GM21447 (cell line): ENCODE measurements at regions not wholly inside any gene's neighbourhood (a gene's known extent, or its start where the extent isn't known, plus 50 kb on each side); places are given as distances from the start of the nearest gene placed in this dataset.
"Not testable (repeated sequence)": the region's sequence is repeated elsewhere in the genome, so short reads cannot be mapped to it uniquely, and the experiment has no call there.

ENCODE experiments used
- ATAC-seq: cut with Tn5 transposase; IDR thresholded peaks from one replicate; pipeline ENCODE4 v1.9.1; 2021; ENCODE audit not compliant: unreplicated experiment

DNA sequence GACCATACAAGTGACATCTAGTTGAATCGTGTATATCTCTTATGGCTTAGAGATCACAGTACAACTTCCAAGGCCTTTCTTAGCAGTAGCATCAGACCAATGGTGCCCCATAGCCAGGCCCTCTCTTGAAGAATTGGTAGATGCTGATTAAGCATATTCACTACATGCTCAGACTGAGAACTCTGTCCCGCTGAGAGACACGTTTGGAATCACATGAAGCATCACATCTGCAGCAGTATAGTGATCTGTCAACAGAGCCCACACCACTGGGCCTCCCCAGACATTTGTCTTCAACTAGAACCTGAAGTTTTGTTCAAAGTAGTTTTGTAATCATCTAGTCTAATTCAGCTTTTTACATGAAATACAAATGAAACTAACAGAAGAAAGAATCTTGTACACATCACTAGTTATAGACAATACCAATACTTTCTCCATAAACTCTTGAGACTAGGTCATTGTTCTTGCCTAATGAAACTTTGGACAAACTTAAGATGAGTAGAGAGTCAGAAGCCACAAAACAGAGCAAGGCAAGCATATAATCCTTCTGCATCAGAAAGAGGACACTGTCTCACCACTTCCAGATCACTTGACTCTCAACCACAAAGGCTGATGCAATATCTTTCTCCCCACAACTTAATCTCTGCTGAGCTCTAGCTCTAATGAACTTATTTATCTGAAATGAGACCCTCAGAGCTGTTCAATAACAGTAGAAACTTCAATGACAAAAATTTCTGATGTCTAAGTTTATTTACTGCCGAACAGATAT is 182.7 kb downstream of the TBX18 start:
- ATAC-seq, result no peak

DNA sequence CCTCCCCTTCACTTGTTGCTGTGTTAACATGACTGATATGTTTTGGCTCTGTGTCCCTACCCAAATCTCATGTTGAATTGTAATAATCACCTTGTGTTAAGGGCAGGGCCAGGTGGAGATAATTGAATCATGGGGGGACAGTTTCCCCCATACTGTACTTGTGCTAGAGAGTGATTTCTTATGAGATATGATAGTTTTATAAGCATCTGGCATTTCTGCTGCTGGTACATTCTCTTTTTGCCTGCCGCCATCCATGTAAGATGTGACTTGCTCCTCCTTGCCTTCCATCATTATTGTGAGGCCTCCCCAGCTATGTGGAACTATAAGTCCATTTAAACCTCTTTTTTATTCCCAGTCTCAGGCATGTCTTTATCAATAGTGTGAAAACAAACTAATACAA is 185.0 kb downstream of the TBX18 start:
- ATAC-seq, result no peak

DNA sequence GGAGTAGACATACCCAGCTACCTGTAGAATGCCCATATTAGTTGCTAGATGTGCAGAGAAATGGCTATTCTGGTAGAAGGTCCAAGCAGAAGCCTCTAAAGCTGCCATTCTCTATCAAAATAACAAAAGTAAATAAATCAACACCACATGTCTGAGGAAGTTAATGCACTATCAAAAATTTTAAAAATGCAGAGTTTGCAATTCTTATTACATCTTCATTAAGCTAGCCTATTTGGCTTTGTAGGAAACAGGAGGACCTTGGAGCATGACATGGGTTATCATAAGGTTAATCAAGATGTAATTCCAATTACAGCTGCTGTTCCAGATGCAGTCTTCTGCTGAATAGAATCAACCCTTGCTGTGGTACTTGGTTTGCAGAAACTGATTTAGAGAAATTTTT is 188.4 kb downstream of the TBX18 start:
- ATAC-seq, result no peak

DNA sequence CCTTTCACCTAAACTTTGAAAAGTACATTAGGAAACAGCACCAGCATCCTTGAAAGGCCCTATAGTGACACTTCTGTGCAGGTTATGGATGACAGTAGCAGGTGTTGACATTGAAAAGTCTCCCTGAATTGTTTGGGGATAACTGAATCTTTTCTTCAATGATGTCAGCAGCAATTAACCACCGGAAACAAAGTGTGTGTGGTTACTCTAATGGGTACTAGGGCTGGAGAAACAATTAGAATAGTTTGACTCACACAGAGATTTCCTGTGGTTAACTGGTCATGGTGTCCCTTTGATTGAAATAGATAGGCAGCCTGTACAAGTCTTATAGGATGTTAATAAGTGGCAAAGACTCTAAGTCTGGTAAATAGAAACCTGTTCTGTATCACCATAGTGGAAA is 189.1 kb downstream of the TBX18 start:
- peak; percentile 98 for ATAC-seq

DNA sequence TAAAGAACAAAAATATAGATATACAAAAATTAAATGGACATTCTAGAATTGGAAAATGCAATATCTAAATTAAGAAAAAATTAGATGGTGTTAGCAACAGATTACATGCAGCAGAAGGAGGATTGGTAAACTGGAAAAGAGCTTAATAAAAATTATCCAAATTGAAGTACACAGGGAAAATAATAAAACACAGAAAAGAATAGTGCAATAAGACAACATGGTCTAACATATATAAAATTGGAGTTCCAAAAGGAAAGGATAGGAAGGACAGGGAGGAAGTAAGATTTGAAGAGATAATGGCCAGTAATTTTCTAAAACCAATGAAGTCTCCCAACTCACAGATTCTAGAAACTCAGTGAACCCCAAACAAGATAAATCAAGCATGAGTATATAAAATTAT is 194.5 kb downstream of the TBX18 start:
- ATAC-seq, result no peak

DNA sequence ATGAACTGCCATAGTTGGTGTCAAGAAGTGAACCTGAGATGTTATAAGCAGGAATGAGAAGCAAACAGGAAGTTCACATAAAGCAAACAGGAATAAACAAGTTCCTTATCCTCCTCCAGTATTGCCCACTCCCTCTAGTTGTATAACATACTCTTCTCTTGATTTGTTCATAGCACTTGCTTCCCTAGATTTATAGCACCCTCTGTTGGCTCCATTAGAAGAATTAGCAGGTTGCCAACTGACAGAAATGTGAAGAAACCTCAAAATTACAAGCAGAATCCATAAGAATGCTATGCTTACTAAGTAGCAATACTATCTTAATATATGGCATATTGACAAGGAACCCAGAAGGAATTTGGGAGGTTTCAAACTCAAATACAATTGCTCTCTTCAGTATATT is 195.4 kb downstream of the TBX18 start:
- no peak for ATAC-seq

DNA sequence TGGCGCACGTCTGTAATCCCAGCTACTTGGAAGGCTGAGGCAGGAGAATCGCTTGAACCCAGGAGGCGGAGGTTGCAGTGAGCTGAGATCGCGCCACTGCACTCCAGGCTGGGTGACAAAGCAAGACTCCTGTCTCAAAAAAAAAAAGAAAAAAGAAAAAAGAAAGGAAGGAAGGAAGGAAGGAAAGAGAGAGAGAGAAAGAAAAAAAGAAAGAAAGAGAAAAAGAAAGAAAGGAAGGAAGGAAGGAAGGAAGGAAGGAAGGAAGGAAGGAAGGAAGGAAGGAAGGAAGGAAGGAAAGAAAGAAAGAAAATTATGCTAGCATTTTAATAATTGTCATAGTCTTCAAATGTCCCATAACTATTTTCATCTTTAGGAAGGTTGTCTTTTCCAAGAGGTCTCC is 198.7 kb downstream of the TBX18 start:
- not testable (repeated sequence) for ATAC-seq

DNA sequence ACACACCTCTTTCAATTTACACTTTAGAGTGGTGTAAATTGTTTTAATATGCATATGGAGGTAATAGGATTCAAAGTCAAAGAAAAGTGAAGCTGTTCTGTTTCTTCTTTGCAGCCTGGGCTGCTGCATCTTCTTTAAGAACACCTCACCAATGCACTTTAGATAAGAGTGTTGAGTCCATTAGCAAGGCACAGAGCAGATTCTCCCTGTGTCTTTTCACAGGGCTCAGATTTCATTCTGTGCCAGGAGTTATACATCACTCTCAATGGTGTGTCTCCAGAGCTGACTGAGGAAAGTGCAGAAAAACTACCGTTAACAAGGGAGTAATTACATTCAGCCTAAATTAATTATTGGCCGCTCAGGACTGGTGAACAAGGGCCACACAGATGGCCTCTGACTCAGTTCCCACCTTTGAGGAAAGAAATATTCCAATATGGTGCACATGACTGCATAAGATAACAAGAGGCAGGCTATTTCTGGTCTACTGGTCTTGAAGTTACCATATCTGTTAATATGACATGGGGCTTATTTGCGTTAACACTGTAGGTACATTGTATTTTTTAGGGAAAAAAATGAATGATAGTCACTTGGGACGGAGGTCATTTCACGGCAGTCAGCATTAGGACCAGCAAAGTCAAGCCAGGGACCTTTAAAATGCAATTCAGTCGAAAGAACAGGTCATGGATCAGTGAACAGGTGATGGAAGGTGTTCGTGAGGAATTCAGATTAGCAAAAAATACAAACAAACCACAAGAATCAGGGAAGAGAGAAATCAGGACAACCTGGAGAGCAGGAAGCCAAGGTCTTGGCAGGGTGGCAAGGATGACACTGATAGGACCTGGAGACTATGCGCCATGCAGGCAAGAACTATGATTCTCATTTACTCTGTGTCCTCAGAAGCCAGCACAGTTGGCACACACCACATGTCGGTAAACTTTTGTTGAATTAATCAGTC is 203.7 kb downstream of the TBX18 start:
- ATAC-seq, result no peak

DNA sequence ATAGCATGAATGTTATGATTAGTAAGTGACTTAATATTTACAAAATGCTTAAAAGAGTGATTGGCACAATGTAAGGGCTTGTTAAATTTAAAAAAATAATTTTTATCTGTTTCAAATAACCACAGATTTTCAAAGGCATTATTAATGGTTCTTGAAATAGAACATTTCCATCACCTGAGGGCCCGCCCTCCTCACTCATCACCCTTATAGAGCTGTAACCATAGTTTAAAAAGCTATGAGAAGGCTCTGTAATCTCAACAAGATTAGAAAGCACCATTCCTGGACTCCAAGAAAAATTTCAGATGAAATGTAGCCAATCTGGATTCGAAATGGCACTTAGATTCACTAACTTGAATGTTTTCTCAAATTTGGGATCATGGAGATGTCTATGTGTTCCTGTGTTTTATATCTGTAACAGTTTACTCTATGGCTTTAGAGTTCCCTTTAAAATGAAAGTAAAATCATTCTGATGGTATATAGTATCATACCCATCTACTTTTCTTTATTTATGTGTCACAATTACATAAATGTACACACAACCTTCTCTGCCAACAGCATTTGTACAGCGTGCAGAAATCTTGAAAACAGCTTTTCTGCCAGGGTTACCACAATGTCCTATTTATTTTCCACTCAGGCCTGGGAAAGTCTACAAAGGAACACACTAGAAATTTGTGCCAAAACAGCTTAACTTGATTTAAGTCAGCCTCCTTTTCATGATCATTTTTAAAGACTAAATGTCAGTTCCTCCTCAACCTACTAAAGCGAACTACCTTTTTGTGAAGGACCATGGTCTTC is 207.7 kb downstream of the TBX18 start:
- no peak for ATAC-seq

DNA sequence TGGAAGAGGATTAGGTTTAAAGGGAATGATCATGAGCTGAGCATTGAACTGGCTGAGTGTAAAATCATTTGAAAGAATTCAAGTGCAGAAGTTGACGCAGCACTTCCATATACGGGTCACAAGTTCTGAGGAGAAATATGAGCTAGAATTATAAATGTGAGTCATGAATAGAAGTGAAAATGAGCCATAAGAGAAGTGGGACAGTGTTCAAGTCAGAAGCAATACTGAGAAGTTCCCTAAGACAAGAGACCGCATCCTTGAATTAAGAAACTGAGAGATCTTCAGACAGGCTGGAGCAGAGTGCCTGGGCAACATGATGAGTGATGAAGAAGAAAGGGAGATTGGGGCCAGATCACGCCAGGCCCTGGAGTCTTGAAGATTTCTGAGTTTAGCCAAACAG is 209.7 kb downstream of the TBX18 start:
- no peak for ATAC-seq

DNA sequence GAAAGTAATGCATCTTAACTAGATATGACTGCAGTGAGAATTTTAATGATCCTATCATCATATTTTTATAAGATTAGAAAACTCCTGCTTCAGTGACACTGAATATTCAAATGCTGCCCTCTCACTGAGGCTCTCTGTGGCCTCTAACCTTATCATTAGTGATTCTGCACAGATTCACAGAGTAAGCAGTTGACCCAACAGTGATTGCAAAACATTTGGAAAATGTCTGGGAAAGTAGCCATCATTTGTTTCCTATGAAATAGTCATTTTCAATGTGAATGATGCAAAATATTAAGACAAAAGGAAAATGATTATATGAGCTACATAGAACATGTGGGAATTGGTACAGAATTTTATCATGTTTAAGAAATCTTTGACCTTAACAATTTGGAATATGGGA is 210.3 kb downstream of the TBX18 start:
- no peak for ATAC-seq

DNA sequence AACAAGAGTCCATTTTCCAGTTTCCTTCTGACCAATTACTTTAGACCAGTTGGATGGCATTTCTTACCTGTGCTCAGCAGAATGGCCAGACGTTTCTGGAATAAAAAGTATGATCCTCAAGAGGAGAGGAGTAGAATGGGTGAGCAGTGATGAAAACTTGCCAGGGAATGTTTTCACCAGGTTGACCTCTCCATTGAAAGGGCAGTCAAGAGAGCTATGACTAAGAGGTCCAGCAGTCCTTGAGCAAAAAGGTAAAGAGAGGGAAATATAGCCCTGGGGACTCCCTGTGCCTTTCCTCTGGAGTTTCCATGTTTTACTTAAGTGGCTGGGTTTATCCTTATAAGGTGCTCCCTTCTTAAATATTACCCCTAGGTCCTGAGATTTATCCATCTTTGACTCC is 210.9 kb downstream of the TBX18 start:
- ATAC-seq, result no peak

DNA sequence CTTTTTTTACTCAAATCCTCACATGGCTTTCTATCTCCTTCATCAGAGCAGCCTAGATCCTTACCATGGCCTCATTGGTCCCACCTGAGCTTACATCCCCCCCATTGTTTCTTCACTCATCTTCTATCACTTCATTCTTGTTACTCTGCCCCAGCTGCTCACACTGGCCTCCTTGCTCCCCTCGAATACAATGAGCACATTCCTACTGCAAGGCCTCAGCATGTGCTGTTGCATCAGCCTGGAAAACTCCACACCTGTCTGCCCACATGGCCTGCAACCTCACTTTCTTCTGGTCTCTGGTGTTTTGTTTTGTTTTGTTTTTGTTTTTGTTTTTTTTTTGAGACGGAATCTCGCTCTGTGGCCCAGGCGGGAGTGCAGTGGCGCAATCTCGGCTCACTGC is 212.6 kb downstream of the TBX18 start:
- ATAC-seq, result no peak

DNA sequence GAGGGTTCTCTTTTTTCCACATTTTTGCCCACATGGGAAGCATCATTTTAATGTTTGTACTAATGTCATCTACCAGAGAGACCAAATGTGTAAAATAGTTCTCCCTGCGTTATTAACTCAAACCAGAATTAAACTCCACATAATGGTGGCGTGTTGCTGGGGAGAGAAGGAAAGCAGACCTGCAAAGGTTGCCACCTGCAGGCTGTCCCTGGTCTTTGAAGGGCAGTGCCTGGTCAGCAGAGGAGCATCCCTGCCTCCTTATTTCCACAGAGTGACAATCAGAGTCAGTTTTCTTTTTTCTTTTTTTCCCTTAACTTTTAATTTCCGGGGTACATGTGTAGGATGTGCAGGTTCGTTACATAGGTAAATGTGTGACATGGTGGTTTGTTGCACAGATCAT is 214.5 kb downstream of the TBX18 start:
- ATAC-seq, result no peak

DNA sequence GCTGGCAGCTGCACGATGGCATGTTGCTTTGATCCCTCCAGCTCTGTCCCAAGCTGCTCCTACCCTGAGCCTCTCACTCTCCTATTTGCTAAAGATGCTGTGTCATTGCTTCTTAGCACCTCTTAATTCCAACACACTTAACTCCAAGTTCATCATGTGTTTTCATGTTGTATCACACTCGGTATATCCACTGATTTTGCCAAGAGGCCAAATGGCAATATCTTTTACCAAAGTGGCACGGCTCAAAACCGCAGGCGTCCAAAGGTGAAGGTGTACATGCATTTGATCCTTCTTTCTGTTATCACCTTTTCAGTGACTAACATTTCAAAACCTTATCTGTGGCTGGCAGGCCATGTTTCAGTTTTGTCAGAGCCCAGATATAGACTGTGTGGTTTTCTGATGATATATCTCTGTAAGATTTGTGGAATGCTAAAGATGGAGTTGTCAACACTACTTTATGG is 217.0 kb downstream of the TBX18 start:
- no peak for ATAC-seq

DNA sequence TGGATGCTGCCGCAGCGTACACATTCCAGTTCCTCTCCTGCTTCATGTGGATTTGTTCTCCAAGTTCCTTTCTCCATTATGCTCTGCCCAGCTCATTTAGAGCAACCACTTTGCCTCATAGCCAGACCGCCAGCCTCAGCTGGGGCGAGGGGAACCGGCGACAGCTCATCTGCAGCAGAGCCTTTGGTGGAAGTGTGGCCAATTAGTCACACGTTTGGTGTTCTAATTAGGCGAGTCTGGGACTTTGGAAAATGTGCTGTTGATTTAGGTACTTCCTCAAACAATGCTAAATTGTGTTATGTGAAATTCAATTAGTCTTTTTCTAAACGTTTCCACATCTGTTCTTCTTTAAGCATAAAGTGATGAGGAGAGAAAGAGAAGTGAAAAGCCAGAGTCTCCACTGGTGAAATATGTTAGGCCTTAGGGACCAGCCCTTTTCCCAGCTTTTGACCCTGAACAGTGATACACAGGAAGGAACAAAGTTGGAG is 217.9 kb downstream of the TBX18 start:
- no peak for ATAC-seq

DNA sequence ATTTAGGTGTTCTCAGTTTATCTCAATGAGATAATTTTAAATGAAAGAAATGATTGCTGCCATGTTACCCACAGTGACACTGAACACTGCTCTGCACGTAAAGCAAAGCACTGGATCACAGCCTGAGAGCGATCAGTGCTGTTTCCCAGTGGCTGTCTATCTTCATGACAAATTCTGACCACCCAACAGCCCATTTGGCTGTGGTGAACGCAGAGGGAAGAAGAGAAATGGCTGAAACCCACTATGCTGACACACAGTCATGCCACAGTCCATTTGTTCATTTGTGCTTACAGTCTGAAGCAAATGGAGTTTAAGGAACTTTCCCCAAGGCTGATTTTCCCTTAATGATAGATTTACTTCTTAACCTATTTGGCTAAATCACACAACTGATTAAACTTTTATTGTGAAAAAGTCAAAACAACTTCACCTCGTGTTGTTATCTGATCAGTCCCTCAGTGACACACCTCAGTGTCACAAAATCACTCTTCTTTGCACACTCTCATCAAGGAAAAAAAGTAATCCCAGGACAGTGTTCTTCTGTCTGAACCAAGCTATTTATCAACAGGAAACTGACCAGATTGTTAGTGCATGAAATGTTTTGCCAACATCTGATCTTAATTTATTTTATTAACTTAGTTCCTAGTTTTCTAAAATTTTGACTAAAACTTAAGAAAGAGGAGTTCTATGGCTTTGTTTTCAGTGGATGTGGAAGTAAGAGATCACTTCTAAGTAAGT is 225.1 kb downstream of the TBX18 start:
- ATAC-seq, result no peak

DNA sequence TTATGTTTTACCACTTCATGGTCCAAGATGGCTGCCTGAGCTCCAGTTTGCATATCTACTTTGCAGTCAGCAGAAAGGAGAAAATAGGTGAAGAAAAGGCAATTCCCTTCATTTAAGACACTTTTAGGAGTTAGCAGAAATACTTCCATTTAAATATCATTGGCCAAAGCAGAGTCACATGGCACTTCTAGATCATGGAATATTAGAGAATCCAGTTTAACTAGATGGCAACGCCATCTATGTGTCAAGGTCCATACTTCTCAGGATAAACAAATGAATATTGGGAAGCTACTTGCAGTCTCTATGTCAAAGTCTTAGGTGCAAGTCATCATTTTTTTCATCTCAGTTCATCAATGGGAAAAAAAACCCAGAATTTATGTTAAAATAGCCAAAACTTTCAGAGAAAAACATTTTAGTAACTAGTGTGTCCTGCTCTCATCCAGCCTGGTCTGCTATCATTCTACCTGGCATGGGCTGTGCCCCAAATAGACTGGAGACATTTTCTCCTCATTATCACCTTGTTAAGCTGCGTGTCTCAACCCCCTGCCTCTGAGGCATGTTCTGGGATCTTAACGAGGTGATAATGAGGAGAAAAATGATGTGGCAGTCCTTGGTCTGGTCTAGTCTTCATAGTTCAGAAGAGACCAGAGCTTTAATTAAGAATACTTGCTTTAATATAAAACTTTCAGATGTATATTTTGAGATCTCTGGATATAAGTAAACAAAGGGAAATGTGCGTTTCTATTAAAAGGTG is 227.3 kb downstream of the TBX18 start:
- no peak for ATAC-seq

DNA sequence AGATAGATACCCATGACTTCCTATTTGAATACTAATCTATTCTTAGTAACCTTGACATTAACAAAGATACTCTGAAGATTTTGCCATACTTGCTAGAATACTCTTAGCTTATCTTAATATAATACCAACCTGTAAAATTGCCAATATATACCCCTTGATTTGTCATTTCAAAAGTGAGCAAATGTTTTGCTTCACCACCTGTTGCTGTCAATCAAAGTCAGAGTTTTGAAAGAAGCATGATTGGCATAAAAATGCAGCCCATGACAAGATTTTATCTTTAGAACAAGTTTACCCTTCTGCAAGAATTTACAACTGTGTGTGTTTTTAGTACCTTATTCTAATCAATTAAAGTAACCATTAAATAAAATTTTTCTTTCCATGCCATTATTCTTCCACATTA is 236.2 kb downstream of the TBX18 start:
- no peak for ATAC-seq

DNA sequence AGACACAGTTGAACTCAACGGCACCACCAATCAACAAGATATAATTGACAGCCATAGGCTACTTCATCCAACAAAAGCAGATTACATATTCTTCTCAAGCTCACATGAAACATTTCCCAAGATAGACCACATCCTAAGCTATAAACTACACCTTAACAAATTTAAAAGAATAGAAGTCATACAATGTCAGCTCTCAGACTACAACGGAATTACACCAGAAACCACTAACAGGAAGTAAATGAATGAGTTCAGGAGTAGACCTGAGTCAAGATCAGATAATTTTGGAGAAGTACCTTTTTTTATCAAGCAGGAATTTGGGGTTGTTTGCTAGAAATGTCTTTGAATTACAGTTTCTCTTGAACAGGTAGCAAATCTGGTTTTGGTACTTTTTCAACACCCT is 237.8 kb downstream of the TBX18 start:
- ATAC-seq, result no peak
